ENCODE measurements at regions not wholly inside any gene's neighbourhood (a gene's known extent, or its start where the extent isn't known, plus 50 kb on each side); places are given as distances from the start of the nearest gene placed in this dataset.
"Not testable (repeated sequence)": the region's sequence is repeated elsewhere in the genome, so short reads cannot be mapped to it uniquely, and the experiment has no call there.

- no peak for DNase-seq
Measured at GRCh38 chr3:66633402-66634381, 132.9 kb upstream of the LRIG1 start.

- no peak for DNase-seq
Measured at GRCh38 chr3:66638717-66639116, 137.9 kb upstream of the LRIG1 start.

- no peak for DNase-seq
Measured at GRCh38 chr3:66639809-66640356, 139.1 kb upstream of the LRIG1 start.

DNA sequence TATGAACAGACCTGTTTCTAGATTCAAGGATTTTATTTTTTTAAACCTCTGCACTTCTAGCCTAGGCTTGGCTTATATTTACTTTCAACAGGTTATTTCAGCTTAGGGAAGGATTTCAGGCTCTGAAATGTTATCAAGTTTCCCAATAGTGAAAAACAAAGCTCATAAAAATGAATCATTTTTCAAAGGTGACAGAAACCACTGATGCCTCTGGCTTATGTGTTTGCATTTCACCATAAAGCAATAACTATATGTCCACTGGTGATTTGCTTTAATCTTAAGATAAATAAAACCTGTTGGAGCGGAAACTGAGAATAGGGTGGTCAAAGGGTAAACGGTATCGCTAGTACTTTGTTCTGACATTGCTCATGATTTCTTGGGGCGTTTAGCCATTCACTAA, 141.2 kb upstream of the LRIG1 start:
- DNase-seq, result no peak

DNA sequence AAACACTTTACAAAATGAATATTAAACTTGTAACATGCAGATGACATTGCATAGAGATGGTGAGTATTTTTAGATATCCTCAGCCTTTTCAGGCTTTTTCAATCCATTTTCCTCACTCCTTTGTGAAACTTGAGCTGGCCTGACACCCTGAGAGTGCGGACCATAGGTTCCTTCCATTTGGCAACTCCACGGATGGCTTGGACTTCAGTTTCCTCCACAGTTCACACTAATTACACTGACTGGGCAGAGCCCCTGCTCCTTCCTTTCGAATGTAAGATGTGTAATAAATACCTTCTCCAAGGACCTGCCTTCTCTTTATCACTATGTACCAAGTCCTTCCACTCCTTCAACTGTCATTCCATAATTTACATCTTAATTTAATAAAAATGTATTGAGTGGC, 141.7 kb upstream of the LRIG1 start:
- DNase-seq, result no peak

- no peak for DNase-seq
Measured at GRCh38 chr3:66644549-66644948, 143.7 kb upstream of the LRIG1 start.

DNA sequence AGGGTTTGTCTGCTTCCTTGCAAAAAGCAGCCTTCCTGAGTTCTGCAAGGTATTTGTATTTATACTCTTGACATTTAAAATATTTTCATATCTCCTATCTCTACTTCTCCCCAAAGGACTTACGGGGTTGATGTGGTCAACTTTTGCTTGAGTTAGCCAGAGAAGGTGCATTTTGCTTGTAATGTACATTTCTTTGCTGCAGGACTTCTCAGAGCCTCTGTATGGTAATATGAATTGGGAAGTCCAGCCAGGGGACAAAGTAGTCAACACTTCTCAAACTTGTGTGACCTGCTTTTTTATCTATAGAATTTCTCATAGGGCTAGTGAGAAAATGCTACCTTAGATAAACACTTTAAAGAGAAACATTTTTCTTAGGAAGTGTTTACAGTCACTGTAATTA, 148.2 kb upstream of the LRIG1 start:
- DNase-seq, result no peak

DNA sequence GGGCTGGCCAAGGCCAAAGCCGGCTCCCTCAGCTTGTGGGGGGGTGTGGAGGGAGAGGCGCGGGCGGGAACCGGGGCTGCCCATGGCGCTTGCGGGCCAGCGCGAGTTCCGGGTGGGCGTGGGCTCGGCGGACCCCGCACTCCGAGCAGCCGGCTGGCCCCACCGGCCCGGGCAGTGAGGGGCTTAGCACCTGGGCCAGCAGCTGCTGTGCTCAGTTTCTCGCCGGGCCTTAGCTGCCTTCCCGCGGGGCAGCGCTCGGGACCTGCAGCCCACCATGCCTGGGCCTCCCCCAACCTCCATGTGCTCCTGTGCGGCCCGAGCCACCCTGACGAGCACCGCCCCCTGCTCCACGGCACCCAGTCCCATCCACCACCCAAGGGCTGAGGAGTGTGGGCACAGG, 150.7 kb upstream of the LRIG1 start:
- not testable (repeated sequence) for DNase-seq

- not testable (repeated sequence) for DNase-seq
Measured at GRCh38 chr3:66652100-66652499, 151.3 kb upstream of the LRIG1 start.

GRCh38 chr3:66655044-66655443, 154.2 kb upstream of the LRIG1 start:
- DNase-seq, result no peak

GRCh38 chr3:66655671-66656070, 154.8 kb upstream of the LRIG1 start:
- no peak for DNase-seq

DNA sequence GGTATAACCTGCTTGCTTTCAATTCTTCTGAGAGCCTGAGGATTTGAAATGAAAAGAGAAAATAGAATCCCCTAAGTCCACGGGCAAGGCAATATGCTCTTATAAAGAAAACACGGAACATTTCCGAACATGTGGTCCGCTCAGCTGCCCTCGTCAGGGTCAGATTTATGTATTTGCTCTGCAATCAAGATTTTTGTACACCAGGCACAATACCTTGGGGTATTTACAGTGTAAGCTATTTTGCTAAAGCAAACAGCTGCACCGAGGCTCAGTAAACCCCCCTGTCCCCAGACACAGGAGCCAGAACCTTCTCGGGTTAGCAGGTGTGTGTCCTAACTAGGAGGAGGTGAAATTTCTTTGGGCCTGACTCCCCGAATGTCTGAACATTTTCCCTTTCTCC, 155.8 kb upstream of the LRIG1 start:
- DNase-seq, result no peak

GRCh38 chr3:66659056-66659455, 158.2 kb upstream of the LRIG1 start:
- DNase-seq, result no peak

DNA sequence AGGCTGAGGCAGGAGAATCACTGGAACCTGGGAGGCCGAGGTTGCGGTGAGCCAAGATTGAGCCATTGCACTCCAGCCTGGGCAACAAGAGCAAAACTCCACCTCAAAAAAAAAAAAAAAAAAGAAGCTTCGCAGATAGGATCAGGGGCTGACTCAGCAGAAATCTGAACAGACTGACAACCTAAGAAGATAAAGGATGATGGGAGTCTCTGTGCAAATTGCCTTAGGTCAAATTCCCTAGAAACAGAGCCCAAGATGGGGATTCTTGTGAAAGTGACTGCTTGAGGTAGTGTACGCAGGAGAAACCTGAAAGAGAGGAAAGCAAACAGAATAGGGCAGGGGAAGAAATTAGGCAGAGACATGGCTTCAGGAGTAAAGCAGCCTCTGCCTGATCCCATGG, 160.8 kb upstream of the LRIG1 start:
- no peak for DNase-seq

DNA sequence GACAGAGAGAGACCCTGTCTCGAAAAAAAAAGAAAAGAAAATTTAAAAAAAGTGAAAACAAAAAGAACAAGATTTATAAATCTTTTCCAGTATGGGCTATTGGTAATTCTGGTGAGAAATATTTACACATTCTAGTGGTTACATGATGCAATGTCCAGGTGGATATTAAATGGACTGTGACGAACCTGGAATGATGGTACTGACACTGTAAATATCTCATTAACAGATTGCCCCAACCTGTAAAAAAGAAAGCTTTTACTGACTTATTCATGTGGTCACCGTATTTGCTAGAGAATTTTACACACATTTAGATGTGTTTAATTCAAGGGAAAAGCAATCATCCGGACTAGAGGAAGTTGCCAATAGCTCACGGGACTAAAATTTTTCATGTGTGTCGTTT, 162.1 kb upstream of the LRIG1 start:
- no peak for DNase-seq

DNA sequence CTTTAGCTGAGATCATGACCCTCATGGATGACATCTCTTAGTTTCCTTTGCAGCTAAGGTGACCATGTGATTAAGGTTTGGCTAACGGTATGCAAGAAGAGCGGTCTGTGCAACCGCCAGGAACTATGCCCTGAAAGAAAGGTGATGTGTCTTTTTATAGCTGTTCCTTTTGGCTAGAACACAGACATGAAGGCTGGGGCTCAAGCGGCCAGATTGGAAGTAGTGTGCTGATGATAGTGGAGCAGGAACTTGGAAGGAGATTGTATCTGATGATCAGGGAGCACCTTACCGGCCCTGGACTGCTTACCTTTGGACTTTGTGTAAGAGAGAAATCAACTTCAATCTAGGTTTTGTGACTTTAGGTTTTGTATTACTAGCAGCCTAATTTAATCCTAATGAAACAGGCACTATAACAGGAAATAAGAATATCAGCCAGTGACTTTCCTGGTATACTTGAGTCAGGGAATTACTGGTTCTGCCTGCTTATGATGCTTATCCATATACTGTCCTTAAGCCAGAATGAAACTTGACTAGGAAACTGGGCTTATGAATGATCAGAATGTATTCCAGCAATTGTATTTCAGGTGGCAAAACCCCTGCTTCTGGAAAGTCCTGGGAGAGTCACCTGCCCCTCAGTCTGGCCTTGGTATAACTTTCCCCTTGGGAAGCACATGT, 164.3 kb upstream of the LRIG1 start:
- no peak for DNase-seq

GRCh38 chr3:66666362-66666761, 165.5 kb upstream of the LRIG1 start:
- no peak for DNase-seq

- DNase-seq, result no peak
Measured at GRCh38 chr3:66667263-66667662, 166.4 kb upstream of the LRIG1 start.

GRCh38 chr3:66671291-66671690, 170.5 kb upstream of the LRIG1 start:
- no peak for DNase-seq

- no peak for DNase-seq
Measured at GRCh38 chr3:66672830-66673229, 172.0 kb upstream of the LRIG1 start.

GRCh38 chr3:66673293-66673692, 172.5 kb upstream of the LRIG1 start:
- peak; percentile 45 for DNase-seq

- DNase-seq, result no peak
Measured at GRCh38 chr3:66675366-66675765, 174.5 kb upstream of the LRIG1 start.

DNA sequence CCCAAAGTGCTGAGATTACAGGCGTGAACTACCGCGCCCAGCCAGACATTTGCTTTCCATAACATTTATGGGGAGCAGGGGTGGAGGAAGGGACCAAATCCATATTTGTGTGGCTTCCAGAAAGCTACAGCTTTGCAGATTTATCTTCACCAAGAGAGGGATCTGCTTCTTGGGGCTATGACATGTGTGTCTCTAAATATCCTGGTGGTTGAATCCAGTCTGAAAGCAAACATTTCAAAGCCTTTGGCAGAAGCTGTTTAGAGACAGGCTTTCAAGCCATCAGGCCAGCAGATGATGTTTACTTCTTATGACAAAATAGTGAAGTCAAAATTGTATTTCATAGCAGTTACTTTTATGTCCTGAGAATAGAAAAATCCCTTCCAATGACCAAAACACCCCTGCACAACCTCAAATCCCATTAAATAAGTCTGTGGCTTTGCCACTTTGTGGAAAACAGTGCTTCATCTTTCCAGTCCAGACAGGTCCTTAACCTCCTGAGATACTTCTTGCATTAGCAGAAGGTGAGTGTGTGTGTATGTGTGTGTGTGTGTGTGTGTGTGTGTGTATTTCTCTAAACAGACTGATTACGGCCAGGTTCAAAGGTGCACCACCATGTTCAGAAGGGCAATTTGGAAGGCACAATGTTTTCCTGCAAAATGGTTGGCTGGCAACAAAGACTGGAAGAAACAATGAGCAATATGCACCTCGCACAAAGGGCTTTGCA, 191.4 kb upstream of the LRIG1 start:
- no peak for DNase-seq

All from left hindlimb (tissue), 1 donor.